Kidney epithelial cell (primary cell): ENCODE measurements at regions not wholly inside any gene's neighbourhood (a gene's known extent, or its start where the extent isn't known, plus 50 kb on each side); places are given as distances from the start of the nearest gene placed in this dataset.
"Not testable (repeated sequence)": the region's sequence is repeated elsewhere in the genome, so short reads cannot be mapped to it uniquely, and the experiment has no call there.

Source experiments
- DNase-seq: peaks from one replicate; pipeline ENCODE4 v3.0.0-alpha.2; 2010; ENCODE audit warnings: low read depth
- H3K27me3 ChIP-seq: 2 replicates; pipeline ENCODE4 v1.6.0; 2011; ENCODE audit warnings: low read length; ENCODE audit not compliant: control insufficient read depth, insufficient read depth
- H3K36me3 ChIP-seq: 2 replicates; pipeline ENCODE4 v1.5.1; 2011; ENCODE audit warnings: low read length; ENCODE audit not compliant: control insufficient read depth, insufficient read depth
- H3K4me3 ChIP-seq: 2 replicates; pipeline ENCODE4 v1.5.1; 2011; ENCODE audit warnings: low read depth, mild to moderate bottlenecking, control low read depth, low read length
- CTCF ChIP-seq: IDR thresholded peaks from 2 replicates; pipeline ENCODE4 v1.5.1; 2011; ENCODE audit warnings: mild to moderate bottlenecking, moderate library complexity, low read length, control low read depth, inconsistent platforms; ENCODE audit not compliant: insufficient read depth, poor library complexity, severe bottlenecking

GRCh38 chr4:23967281-23967680 is 77.4 kb upstream of the PPARGC1A start:
- H3K27me3 ChIP-seq, result no peaks in the 10 kb centered on the region
- no peak for TF ChIP-seq CTCF

GRCh38 chr4:23966725-23967124 is 76.9 kb upstream of the PPARGC1A start:
- Histone ChIP-seq H3K36me3 (no peaks in the 10 kb centered on the region), H3K4me3 (no peak overlapping the region), H3K27me3 (no peaks in the 10 kb centered on the region)
- peak; percentile 45 for TF ChIP-seq CTCF
- no peak for DNase-seq

More at GRCh38 chr4:23967281-23967680, 77.4 kb upstream of the PPARGC1A start:
- no peak for DNase-seq
- Histone ChIP-seq H3K36me3 (no peaks in the 10 kb centered on the region), H3K4me3 (no peak overlapping the region)

- H3K4me3 ChIP-seq, result no peak overlapping the region
- no peak for DNase-seq
- TF ChIP-seq CTCF, result no peak
- H3K27me3 ChIP-seq, result no peaks in the 10 kb centered on the region
- no peaks in the 10 kb centered on the region for H3K36me3 ChIP-seq
Measured at GRCh38 chr4:23962462-23962861, 72.6 kb upstream of the PPARGC1A start.

GRCh38 chr4:23961395-23961794 is 71.5 kb upstream of the PPARGC1A start:
- H3K4me3 ChIP-seq, DNase-seq, H3K36me3 ChIP-seq, H3K27me3 ChIP-seq: not testable (repeated sequence)

- Histone ChIP-seq H3K27me3 (no peaks in the 10 kb centered on the region), H3K36me3 (no peaks in the 10 kb centered on the region), H3K4me3 (no peak overlapping the region)
- TF ChIP-seq CTCF, result no peak
- DNase-seq, result no peak
Measured at GRCh38 chr4:23959396-23960148, 69.7 kb upstream of the PPARGC1A start.

GRCh38 chr4:23958749-23959148 is 68.9 kb upstream of the PPARGC1A start:
- Histone ChIP-seq H3K36me3 (no peaks in the 10 kb centered on the region), H3K27me3 (no peaks in the 10 kb centered on the region), H3K4me3 (no peak overlapping the region)
- DNase-seq, result no peak
- TF ChIP-seq CTCF, result no peak
